ENCODE measurements at regions not wholly inside any gene's neighbourhood (a gene's known extent, or its start where the extent isn't known, plus 50 kb on each side); places are given as distances from the start of the nearest gene placed in this dataset.

GRCh38 chr14:89036371-89036770 lies 211.9 kb downstream of the TTC8 start:
- Histone ChIP-seq H3K4me3 (no peak overlapping the region), H4K20me1 (replicated peaks; ENCODE audit: insufficient read depth) (no peaks in the 10 kb centered on the region), H3K9me2 (ENCODE audit: insufficient read depth) (no peaks in the 10 kb centered on the region), H3K4me2 (no peak overlapping the region), H2AFZ (no peak overlapping the region), H3K27ac (ENCODE audit: low read depth) (no peak overlapping the region), H3K4me1 (ENCODE audit: insufficient read depth) (peaks cover 7% of the 10 kb centered on the region; the same call in 1 of the 2 replicates), H3K79me2 (replicated peaks; ENCODE audit: insufficient read depth) (no peaks in the 10 kb centered on the region), H3F3A (replicated peaks; ENCODE audit: low read depth) (0 out of 2 replicates have a peak, but pooled peaks cover 4% of the 10 kb centered on the region), H3K36me3 (ENCODE audit: insufficient read depth) (no peaks in the 10 kb centered on the region), H3K27me3 (ENCODE audit: insufficient read depth) (no peaks in the 10 kb centered on the region)
- Mint-ChIP-seq H3K4me1 (peaks cover 14% of the 10 kb centered on the region), H3K27ac (no peak overlapping the region), H3K9me3 (peaks cover 6% of the 10 kb centered on the region), H3K27me3 (ENCODE audit: insufficient read depth, low read depth, poor library complexity) (peaks cover 8% of the 10 kb centered on the region), H3K4me3 (no peak overlapping the region), H3K36me3 (ENCODE audit: low read depth) (peaks cover 2% of the 10 kb centered on the region)
- no peak for TF ChIP-seq NANOG (IDR thresholded peaks at IDR 0.05; ENCODE audit: borderline replicate concordance)
- no peak for TF ChIP-seq ZNF462 (CRISPR knock-in tag; IDR thresholded peaks at IDR 0.05)
- no peak for TF ChIP-seq ZNF331 (CRISPR knock-in tag; IDR thresholded peaks at IDR 0.05; ENCODE audit: low read depth)
- TF ChIP-seq POLR2AphosphoS5 (IDR thresholded peaks at IDR 0.05; ENCODE audit: low read depth), result no peak
- no peak for TF ChIP-seq ZNF114 (CRISPR knock-in tag; IDR thresholded peaks at IDR 0.05)
- TF ChIP-seq ETS1 (IDR thresholded peaks at IDR 0.05), result no peak
- TF ChIP-seq CTCF (conservative IDR thresholded peaks at IDR 0.05; ENCODE audit: low read depth in 2 of 2), result no peak
- no peak for TF ChIP-seq JUNB (IDR thresholded peaks at IDR 0.05; ENCODE audit: unreplicated experiment)
- TF ChIP-seq REST (IDR thresholded peaks at IDR 0.05; ENCODE audit: unreplicated experiment), result no peak
- no peak for TF ChIP-seq STAT1 (IDR thresholded peaks at IDR 0.05; ENCODE audit: unreplicated experiment)
- no peak for TF ChIP-seq EZH2phosphoT487 (IDR thresholded peaks at IDR 0.05; ENCODE audit: unreplicated experiment)
- TF ChIP-seq CREB1 (CRISPR knock-in tag; IDR thresholded peaks at IDR 0.05; ENCODE audit: low read depth), result no peak
- TF ChIP-seq EZH2 (IDR thresholded peaks at IDR 0.05; ENCODE audit: low read depth, unreplicated experiment), result no peak
- DNase-seq (ENCODE audit: low spot score), result no peak
- no peak for ATAC-seq

All from GM23338 (cell line).